HL-60 (cell line): ENCODE measurements at regions not wholly inside any gene's neighbourhood (a gene's known extent, or its start where the extent isn't known, plus 50 kb on each side); places are given as distances from the start of the nearest gene placed in this dataset.

Source experiments
- DNase-seq, 2 experiments: peaks; one replicate each; pipeline ENCODE4 v3.0.0-alpha.2; 2010 to 2020; ENCODE audit warnings: low read depth in 1 of 2, low spot score in 1 of 2
- H3K27ac ChIP-seq: fragments of 250-450 bp; sonication (Bioruptor Pico); replicated peaks from 2 replicates; pipeline ENCODE4 v1.5.1; 2020; ENCODE audit warnings: mild to moderate bottlenecking, moderate library complexity
- H3K27me3 ChIP-seq: fragments of 250-450 bp; sonication (Bioruptor Pico); 2 replicates; pipeline ENCODE4 v1.5.1; 2021; ENCODE audit warnings: mild to moderate bottlenecking, moderate library complexity; ENCODE audit not compliant: insufficient read depth, poor library complexity, severe bottlenecking
- H3K4me3 ChIP-seq: replicated peaks from 2 replicates; pipeline ENCODE4 v1.5.1; 2011; ENCODE audit warnings: mild to moderate bottlenecking, control low read depth, low read length; ENCODE audit not compliant: insufficient read depth
- GABPA ChIP-seq: IDR thresholded peaks from 2 replicates; pipeline ENCODE4 v1.6.1; 2012; ENCODE audit warnings: low read depth
- POLR2AphosphoS5 ChIP-seq: IDR thresholded peaks from 2 replicates; pipeline ENCODE4 v1.6.1; 2012; ENCODE audit warnings: low read depth
- SPI1 ChIP-seq: IDR thresholded peaks from 2 replicates; pipeline ENCODE4 v1.6.1; 2012; ENCODE audit warnings: low read depth, mild to moderate bottlenecking, borderline replicate concordance
- TF ChIP-seq, protein P1 (sequence below): IDR thresholded peaks from one replicate; pipeline ENCODE4 v1.5.1; 2011; ENCODE audit warnings: low read length, control low read depth, inconsistent platforms; ENCODE audit not compliant: insufficient read depth
- TF ChIP-seq, protein P2 (sequence below): IDR thresholded peaks from 2 replicates; pipeline ENCODE4 v1.6.1; 2012; ENCODE audit warnings: low read depth; ENCODE audit not compliant: insufficient replicate concordance

DNA sequence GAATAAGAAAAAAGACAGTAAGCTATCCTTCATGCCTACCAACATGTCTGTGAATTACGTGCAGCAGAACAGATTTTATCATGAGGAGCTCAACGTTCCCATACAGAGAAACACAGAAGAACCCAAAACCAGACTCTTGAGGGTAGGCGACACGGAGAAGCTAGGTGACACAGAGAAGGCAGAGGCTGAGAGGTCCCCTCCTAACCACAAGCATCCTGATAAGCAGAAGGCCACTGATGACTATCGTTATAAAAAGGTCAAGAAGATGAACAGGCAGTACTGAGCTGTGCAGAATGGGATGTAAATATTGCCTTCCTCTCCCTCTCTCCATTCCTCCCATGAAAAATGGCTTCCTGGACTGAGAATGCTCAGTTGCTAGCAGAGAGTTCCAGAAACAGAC is 350.2 kb upstream of the BOD1L1 start:
- Histone ChIP-seq H3K27ac (no peak overlapping the region), H3K27me3 (no peaks in the 10 kb centered on the region), H3K4me3 (no peak overlapping the region)
- TF ChIP-seq GABPA: no peak
- TF ChIP-seq SPI1: no peak
- TF ChIP-seq, protein P1, sequence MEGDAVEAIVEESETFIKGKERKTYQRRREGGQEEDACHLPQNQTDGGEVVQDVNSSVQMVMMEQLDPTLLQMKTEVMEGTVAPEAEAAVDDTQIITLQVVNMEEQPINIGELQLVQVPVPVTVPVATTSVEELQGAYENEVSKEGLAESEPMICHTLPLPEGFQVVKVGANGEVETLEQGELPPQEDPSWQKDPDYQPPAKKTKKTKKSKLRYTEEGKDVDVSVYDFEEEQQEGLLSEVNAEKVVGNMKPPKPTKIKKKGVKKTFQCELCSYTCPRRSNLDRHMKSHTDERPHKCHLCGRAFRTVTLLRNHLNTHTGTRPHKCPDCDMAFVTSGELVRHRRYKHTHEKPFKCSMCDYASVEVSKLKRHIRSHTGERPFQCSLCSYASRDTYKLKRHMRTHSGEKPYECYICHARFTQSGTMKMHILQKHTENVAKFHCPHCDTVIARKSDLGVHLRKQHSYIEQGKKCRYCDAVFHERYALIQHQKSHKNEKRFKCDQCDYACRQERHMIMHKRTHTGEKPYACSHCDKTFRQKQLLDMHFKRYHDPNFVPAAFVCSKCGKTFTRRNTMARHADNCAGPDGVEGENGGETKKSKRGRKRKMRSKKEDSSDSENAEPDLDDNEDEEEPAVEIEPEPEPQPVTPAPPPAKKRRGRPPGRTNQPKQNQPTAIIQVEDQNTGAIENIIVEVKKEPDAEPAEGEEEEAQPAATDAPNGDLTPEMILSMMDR: no peak
- TF ChIP-seq, protein P2, sequence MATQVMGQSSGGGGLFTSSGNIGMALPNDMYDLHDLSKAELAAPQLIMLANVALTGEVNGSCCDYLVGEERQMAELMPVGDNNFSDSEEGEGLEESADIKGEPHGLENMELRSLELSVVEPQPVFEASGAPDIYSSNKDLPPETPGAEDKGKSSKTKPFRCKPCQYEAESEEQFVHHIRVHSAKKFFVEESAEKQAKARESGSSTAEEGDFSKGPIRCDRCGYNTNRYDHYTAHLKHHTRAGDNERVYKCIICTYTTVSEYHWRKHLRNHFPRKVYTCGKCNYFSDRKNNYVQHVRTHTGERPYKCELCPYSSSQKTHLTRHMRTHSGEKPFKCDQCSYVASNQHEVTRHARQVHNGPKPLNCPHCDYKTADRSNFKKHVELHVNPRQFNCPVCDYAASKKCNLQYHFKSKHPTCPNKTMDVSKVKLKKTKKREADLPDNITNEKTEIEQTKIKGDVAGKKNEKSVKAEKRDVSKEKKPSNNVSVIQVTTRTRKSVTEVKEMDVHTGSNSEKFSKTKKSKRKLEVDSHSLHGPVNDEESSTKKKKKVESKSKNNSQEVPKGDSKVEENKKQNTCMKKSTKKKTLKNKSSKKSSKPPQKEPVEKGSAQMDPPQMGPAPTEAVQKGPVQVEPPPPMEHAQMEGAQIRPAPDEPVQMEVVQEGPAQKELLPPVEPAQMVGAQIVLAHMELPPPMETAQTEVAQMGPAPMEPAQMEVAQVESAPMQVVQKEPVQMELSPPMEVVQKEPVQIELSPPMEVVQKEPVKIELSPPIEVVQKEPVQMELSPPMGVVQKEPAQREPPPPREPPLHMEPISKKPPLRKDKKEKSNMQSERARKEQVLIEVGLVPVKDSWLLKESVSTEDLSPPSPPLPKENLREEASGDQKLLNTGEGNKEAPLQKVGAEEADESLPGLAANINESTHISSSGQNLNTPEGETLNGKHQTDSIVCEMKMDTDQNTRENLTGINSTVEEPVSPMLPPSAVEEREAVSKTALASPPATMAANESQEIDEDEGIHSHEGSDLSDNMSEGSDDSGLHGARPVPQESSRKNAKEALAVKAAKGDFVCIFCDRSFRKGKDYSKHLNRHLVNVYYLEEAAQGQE: no peak
- no peak for TF ChIP-seq POLR2AphosphoS5
- DNase-seq: no peak

DNA sequence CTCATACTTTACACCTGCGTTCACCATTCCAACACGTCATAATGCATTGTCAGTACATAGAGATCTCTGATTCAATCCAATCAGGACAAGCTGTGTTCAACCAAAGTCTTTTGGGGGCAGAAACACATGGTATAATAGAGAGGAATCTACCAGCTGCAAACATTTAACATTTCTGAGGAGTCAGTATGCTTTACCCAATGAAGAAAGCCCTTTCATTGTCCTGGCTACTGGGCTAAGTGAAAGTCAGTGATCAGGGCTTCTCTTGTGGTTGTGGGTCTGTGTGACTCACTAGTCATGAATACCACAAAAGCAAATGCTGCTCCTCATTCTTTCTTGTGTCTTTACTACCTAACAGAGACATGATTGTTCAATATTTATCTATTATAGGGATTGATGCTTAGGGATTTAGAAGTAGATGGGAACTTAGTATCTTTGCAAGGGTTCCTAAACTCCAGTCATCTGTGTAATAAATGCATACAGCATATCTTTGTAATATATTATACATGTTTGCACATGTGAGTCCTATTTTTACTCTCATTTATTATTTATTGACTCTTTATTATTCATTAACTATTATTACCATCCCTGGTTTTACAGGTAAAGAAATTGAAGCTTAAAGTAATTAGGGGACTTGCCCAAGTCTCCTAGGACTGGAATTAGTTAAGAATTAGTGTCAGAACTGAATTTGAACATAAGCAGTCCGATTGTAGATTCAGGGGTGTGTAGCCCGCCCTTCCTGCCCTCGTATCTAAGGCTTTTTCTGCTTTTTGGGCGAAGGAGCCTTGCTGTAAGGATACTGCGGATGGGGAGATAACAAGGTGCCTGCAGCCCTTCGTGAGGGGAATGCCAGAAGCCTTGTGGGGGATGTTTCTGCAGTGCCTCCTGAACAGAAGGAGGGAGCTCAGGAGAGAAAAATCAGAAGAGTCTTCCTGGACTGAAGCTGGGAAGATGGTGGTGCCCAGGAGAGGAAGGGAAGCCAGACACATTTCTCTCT is 353.1 kb upstream of the BOD1L1 start:
- DNase-seq: no peak
- TF ChIP-seq, protein P1: no peak
- TF ChIP-seq SPI1 (no peak), POLR2AphosphoS5 (no peak), GABPA (no peak)
- TF ChIP-seq, protein P2: no peak
- Histone ChIP-seq H3K27ac (no peak overlapping the region), H3K27me3 (no peaks in the 10 kb centered on the region), H3K4me3 (no peak overlapping the region)

DNA sequence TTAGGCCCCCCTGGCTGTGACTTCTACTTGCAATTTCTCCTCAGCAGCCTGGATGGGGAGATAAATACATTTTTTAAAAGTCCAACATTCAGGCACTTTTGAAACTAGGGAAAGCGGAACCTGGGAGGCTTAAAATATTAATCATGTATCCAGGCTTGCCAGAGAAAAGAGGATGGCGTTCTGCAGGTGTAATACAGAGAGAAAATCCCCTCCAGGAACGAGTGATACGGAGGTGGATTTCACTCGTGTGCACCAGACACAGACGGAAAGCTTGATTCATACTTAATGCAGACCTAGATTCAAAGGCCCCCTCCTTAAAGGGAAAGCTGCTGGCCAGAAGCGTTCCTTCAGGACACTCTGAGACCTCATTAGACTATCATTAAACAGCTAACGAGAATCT is 354.0 kb upstream of the BOD1L1 start:
- TF ChIP-seq, protein P2: no peak
- TF ChIP-seq SPI1 (no peak), GABPA (no peak), POLR2AphosphoS5 (no peak)
- TF ChIP-seq, protein P1: no peak
- DNase-seq: no peak
- Histone ChIP-seq H3K4me3 (no peak overlapping the region), H3K27ac (no peak overlapping the region), H3K27me3 (no peaks in the 10 kb centered on the region)
